GM19463 (cell line): ENCODE measurements at regions not wholly inside any gene's neighbourhood (a gene's known extent, or its start where the extent isn't known, plus 50 kb on each side); places are given as distances from the start of the nearest gene placed in this dataset.
"Not testable (repeated sequence)": the region's sequence is repeated elsewhere in the genome, so short reads cannot be mapped to it uniquely, and the experiment has no call there.

Experiments used
- ATAC-seq: cut with Tn5 transposase; IDR thresholded peaks from one replicate; pipeline ENCODE4 v1.9.1; 2021; ENCODE audit warnings: mild to moderate bottlenecking, moderate library complexity; ENCODE audit not compliant: unreplicated experiment

GRCh38 chr2:52622266-52622665, 1145.3 kb upstream of the CHAC2 start:
- ATAC-seq = no peak

GRCh38 chr2:52613064-52613463, 1154.5 kb upstream of the CHAC2 start:
- no peak for ATAC-seq

GRCh38 chr2:52611759-52612158, 1155.8 kb upstream of the CHAC2 start:
- no peak for ATAC-seq

- ATAC-seq = no peak
Measured at GRCh38 chr2:52608030-52608429, 1159.6 kb upstream of the CHAC2 start.

GRCh38 chr2:52597346-52597745, 1170.3 kb upstream of the CHAC2 start:
- ATAC-seq = no peak

- ATAC-seq = no peak
Measured at GRCh38 chr2:52594026-52594425, 1173.6 kb upstream of the CHAC2 start.

- not testable (repeated sequence) for ATAC-seq
Measured at GRCh38 chr2:52584071-52584470, 1183.5 kb upstream of the CHAC2 start.

GRCh38 chr2:52572469-52572894, 1195.1 kb upstream of the CHAC2 start:
- ATAC-seq = no peak

- no peak for ATAC-seq
Measured at GRCh38 chr2:52571380-52572347, 1195.9 kb upstream of the CHAC2 start.

- no peak for ATAC-seq
Measured at GRCh38 chr2:52570716-52571115, 1196.9 kb upstream of the CHAC2 start.

GRCh38 chr2:52563151-52563550, 1204.5 kb upstream of the CHAC2 start:
- no peak for ATAC-seq

- ATAC-seq = no peak
Measured at GRCh38 chr2:52558265-52558664, 1209.3 kb upstream of the CHAC2 start.

- no peak for ATAC-seq
Measured at GRCh38 chr2:52542297-52542696, 1225.3 kb upstream of the CHAC2 start.

- ATAC-seq = no peak
Measured at GRCh38 chr2:52539026-52539970, 1228.3 kb upstream of the CHAC2 start.

- no peak for ATAC-seq
Measured at GRCh38 chr2:52537588-52537987, 1230.0 kb upstream of the CHAC2 start.

GRCh38 chr2:52536929-52537460, 1230.6 kb upstream of the CHAC2 start:
- ATAC-seq = no peak

GRCh38 chr2:52532956-52533355, 1234.6 kb upstream of the CHAC2 start:
- ATAC-seq = no peak

- ATAC-seq = no peak
Measured at GRCh38 chr2:52526735-52527134, 1240.9 kb upstream of the CHAC2 start.

GRCh38 chr2:52520644-52521043, 1247.0 kb upstream of the CHAC2 start:
- no peak for ATAC-seq

- no peak for ATAC-seq
Measured at GRCh38 chr2:52518678-52519077, 1248.9 kb upstream of the CHAC2 start.

- no peak for ATAC-seq
Measured at GRCh38 chr2:52512760-52513159, 1254.8 kb upstream of the CHAC2 start.
